CD8-positive, alpha-beta memory T cell (primary cell): ENCODE measurements at regions not wholly inside any gene's neighbourhood (a gene's known extent, or its start where the extent isn't known, plus 50 kb on each side); places are given as distances from the start of the nearest gene placed in this dataset.

Experiments
- CTCF ChIA-PET: fragments of 350-600 bp; sonication (Branson Sonifier 250); formaldehyde crosslinking; loops from one replicate; lab custom pipeline; 2021; ENCODE audit warnings: antibody characterized with exemption; lab: Charles Lee
- POLR2A ChIA-PET: fragments of 350-600 bp; sonication (Branson Sonifier 250); formaldehyde crosslinking; loops from one replicate; lab custom pipeline; 2021; ENCODE audit warnings: antibody characterized with exemption; lab: Charles Lee
- DNase-seq, 5 donors: peaks; one replicate each; pipeline versions ENCODE4 v3.0.0 to v3.0.0-alpha.2; 2020 to 2022; ENCODE audit warnings: mixed read lengths in 1 of 5
- H3K27ac ChIP-seq: one replicate; pipeline ENCODE4 v1.7.0; 2013; ENCODE audit warnings: low read depth, mild to moderate bottlenecking, low read length, moderate library complexity
- H3K27me3 ChIP-seq: 2 replicates; pipeline ENCODE4 v1.7.0; 2013; ENCODE audit warnings: low read length, mild to moderate bottlenecking; ENCODE audit not compliant: insufficient read depth, poor library complexity, severe bottlenecking
- H3K36me3 ChIP-seq: 2 replicates; pipeline ENCODE4 v1.7.0; 2013; ENCODE audit warnings: mild to moderate bottlenecking, low read length, moderate library complexity; ENCODE audit not compliant: insufficient read depth
- H3K4me1 ChIP-seq: 2 replicates; pipeline ENCODE4 v1.7.0; 2013; ENCODE audit warnings: mild to moderate bottlenecking, low read length, moderate library complexity; ENCODE audit not compliant: insufficient read depth
- H3K4me3 ChIP-seq: 2 replicates; pipeline ENCODE4 v1.7.0; 2013; ENCODE audit warnings: mild to moderate bottlenecking, low read length
- H3K9me3 ChIP-seq: 2 replicates; pipeline ENCODE4 v1.7.0; 2013; ENCODE audit warnings: mild to moderate bottlenecking, low read length
- H3K27ac Mint-ChIP-seq, 8 donors: one replicate each; pipeline ENCODE4 v1.8.0; 2020 to 2021; ENCODE audit warnings: mixed read lengths in 8 of 8, mild to moderate bottlenecking in 6 of 8, inconsistent platforms in 3 of 8, moderate library complexity in 3 of 8
- H3K27me3 Mint-ChIP-seq, 2 donors: one replicate each; pipeline ENCODE4 v1.8.0; 2020 to 2021; ENCODE audit warnings: mixed read lengths in 2 of 2, mild to moderate bottlenecking in 1 of 2, moderate library complexity in 1 of 2
- H3K36me3 Mint-ChIP-seq, 3 donors: one replicate each; pipeline ENCODE4 v1.8.0; 2020 to 2021; ENCODE audit warnings: mixed read lengths in 3 of 3, inconsistent platforms in 1 of 3, mild to moderate bottlenecking in 1 of 3
- H3K4me1 Mint-ChIP-seq, 3 donors: one replicate each; pipeline ENCODE4 v1.8.0; 2020 to 2021; ENCODE audit warnings: mixed read lengths in 3 of 3, inconsistent platforms in 1 of 3, mild to moderate bottlenecking in 1 of 3
- H3K4me3 Mint-ChIP-seq, 7 donors: one replicate each; pipeline ENCODE4 v1.8.0; 2020 to 2021; ENCODE audit warnings: mixed read lengths in 7 of 7, mild to moderate bottlenecking in 6 of 7, moderate library complexity in 4 of 7, inconsistent platforms in 2 of 7
- H3K9me3 Mint-ChIP-seq, 5 donors: one replicate each; pipeline ENCODE4 v1.8.0; 2020 to 2022; ENCODE audit warnings: mixed read lengths in 5 of 5, mild to moderate bottlenecking in 3 of 5, moderate library complexity in 2 of 5, inconsistent platforms in 1 of 5

DNA sequence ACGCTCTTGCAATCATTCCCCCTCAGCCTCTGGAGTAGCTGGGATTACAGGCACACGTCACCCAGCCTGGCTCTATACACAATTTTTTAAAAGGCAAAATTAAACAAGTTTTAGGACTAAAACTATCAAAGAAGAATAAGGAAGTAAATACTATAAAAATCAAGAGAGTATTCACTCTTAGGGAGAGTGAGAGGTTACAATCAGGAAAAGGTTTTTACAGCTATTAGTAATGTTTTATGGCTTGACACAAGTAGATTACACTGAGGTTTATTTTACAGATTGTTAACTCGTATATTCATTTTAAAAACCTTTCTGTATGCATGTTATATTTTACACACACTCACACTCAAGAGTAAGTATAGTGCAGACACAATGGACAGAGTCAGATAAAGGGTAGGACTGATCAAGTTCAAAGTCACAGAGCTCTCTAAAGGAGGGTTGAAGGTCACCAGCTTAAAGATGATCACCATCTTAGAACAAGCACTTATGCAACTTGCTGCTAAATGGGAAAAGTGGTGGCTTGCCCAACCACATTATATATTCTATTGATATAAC lies 77.9 kb upstream of the MAN1A2 start:
- no peak overlapping the region for H3K27ac Mint-ChIP-seq
- no peak for DNase-seq
- H3K9me3 Mint-ChIP-seq = no peaks in the 10 kb centered on the region
- no peak overlapping the region for H3K4me3 ChIP-seq
- H3K27me3 ChIP-seq = no peaks in the 10 kb centered on the region
- no peak overlapping the region for H3K27ac ChIP-seq
- peaks cover 3 to 17% of the 10 kb centered on the region in 2 donors for H3K27me3 Mint-ChIP-seq
- no peaks in the 10 kb centered on the region for H3K36me3 Mint-ChIP-seq
- no peaks in the 10 kb centered on the region for H3K9me3 ChIP-seq
- no peaks in the 10 kb centered on the region for H3K4me1 Mint-ChIP-seq
- no peak overlapping the region for H3K4me3 Mint-ChIP-seq
- no peaks in the 10 kb centered on the region for H3K4me1 ChIP-seq
- H3K36me3 ChIP-seq = no peaks in the 10 kb centered on the region
- CTCF ChIA-PET = no interaction called here
- POLR2A ChIA-PET = no interaction called here

DNA sequence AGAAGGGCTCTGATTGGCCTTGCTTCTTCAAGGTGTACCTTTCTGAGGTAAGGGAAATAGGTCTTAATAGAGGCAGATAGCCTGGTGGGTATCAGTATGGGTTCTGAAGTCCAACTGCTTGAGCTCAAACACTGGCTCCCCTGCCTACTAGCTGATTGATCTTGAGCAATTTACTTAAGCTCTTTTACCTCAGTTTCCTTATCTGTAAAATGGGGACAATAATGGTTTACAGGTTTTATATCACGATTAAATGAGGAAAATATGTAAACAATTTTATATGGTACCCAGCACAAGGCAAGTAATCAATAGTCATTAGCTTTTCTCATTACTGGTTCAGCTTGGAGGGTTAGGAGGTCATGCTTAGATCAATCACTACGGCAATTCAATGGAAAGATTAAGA lies 75.8 kb upstream of the VTCN1 start:
- Mint-ChIP-seq H3K9me3 (no peaks in the 10 kb centered on the region), H3K27me3 (peaks cover 2 to 17% of the 10 kb centered on the region in 2 donors), H3K36me3 (no peaks in the 10 kb centered on the region), H3K27ac (no peak overlapping the region), H3K4me3 (no peak overlapping the region), H3K4me1 (no peaks in the 10 kb centered on the region)
- ChIA-PET CTCF (interaction anchor here (1.3 kb wide), 1 partner anchor 9 kb away, joined by 4 read pairs; no protein-coding TSS in a partner anchor), POLR2A (no interaction called here)
- Histone ChIP-seq H3K36me3 (no peaks in the 10 kb centered on the region), H3K27ac (no peak overlapping the region), H3K9me3 (no peaks in the 10 kb centered on the region), H3K27me3 (no peaks in the 10 kb centered on the region), H3K4me1 (no peaks in the 10 kb centered on the region), H3K4me3 (no peak overlapping the region)
- no peak for DNase-seq

DNA sequence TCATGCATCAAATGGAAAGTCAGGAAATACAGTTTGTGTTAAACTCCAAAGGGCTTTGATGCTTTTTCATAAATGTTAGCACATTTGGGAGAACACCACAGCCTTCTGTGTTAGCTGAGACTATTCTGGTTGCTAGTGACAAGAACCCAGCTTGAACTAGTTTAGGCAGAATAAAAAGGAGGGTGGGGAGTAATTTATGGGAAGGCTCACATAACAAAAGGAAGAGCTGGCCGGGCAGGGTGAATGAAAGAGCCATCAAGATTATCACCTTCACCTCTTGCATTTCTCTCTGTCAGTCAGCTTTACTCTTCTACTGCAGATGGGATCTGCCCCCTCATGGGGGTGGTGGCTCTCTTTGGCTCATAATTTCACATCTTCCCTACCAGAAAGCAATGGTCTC lies 75.4 kb upstream of the VTCN1 start:
- H3K27ac Mint-ChIP-seq = no peak overlapping the region
- CTCF ChIA-PET = interaction anchor here (1.3 kb wide), 1 partner anchor 8 kb away, joined by 4 read pairs; no protein-coding TSS in a partner anchor
- Histone ChIP-seq H3K36me3 (no peaks in the 10 kb centered on the region), H3K4me1 (no peaks in the 10 kb centered on the region), H3K27me3 (no peaks in the 10 kb centered on the region), H3K4me3 (no peak overlapping the region), H3K27ac (no peak overlapping the region), H3K9me3 (no peaks in the 10 kb centered on the region)
- no peak overlapping the region for H3K4me3 Mint-ChIP-seq
- H3K36me3 Mint-ChIP-seq = no peaks in the 10 kb centered on the region
- no peak for DNase-seq
- H3K4me1 Mint-ChIP-seq = no peaks in the 10 kb centered on the region
- peaks cover 2 to 17% of the 10 kb centered on the region in 2 donors for H3K27me3 Mint-ChIP-seq
- POLR2A ChIA-PET = no interaction called here
- H3K9me3 Mint-ChIP-seq = no peaks in the 10 kb centered on the region

DNA sequence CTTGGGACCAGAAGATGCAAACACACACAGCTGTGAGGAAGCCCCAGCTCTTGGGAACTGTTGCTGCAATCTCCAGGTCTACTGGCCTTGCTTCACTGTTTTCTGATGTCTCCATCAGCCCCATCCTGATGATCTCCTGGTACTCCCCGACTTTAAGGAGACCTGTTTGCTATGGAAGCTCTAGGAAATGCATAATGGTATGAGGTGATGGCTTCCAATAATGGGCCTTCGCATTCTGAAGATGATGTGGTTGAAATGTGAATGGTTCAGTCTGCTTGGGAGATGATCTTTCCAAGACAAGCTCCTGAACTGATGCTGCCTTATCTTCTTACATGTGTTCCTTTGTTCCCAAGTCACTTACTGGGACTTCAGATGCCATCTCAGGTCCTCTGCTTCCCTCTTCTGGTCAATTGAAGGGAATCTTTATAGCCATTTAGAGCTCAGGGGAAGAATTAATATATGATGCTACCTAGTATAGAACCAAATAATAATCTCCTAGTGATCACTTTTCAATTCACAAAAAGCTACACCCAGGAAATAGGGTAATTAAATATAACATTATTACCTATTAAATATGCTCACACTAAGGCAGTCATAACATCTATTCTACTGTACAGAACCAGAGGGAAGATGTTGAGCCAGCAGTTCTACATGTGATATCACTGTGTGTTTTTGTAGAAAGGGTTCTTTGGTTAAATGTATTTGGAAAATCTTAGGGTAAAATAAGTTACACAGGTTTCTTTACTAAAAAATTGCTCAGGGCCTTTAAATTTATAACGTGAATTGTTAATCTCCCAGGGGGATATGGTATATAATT lies 73.9 kb upstream of the VTCN1 start:
- POLR2A ChIA-PET = no interaction called here
- H3K27ac Mint-ChIP-seq = no peak overlapping the region
- no peak for DNase-seq

DNA sequence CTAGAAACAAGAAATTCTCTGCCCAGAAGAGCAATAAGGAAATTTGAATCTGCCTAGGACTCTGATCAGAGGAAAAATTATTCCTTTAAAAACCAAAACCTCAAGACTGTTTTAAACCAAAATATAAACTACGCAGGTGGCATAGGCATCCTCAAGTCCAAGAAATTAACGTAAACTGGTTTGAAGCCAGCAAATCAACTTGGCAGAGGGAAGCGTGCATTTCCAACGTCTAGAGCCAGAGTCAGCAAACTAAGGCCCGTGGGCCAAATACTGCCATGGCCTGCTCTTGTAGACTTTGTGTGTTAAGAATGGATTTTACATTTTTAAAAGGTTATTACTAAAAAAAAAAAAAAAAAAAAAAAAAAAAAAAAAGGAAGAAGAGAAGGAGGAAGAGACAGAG lies 67.8 kb upstream of the VTCN1 start:
- Histone ChIP-seq H3K27me3 (no peaks in the 10 kb centered on the region), H3K4me3 (no peak overlapping the region), H3K27ac (no peak overlapping the region), H3K36me3 (no peaks in the 10 kb centered on the region), H3K4me1 (no peaks in the 10 kb centered on the region), H3K9me3 (no peaks in the 10 kb centered on the region)
- peaks cover 0 to 1% (median 0%) of the 10 kb centered on the region in 5 donors for H3K9me3 Mint-ChIP-seq
- ChIA-PET CTCF (interaction anchor here (1.6 kb wide), 1 partner anchor 8 kb away, joined by 4 read pairs; no protein-coding TSS in a partner anchor), POLR2A (no interaction called here)
- DNase-seq = no peak
- H3K27ac Mint-ChIP-seq = no peak overlapping the region
- peaks cover 0 to 1% (median under 1%) of the 10 kb centered on the region in 3 donors for H3K36me3 Mint-ChIP-seq
- peaks cover 0 to 15% of the 10 kb centered on the region in 2 donors for H3K27me3 Mint-ChIP-seq
- H3K4me3 Mint-ChIP-seq = no peak overlapping the region
- no peaks in the 10 kb centered on the region for H3K4me1 Mint-ChIP-seq

More for the DNA sequence above, 73.9 kb upstream of the VTCN1 start:
- Histone ChIP-seq H3K27ac (no peak overlapping the region), H3K4me1 (no peaks in the 10 kb centered on the region), H3K4me3 (no peak overlapping the region), H3K36me3 (no peaks in the 10 kb centered on the region), H3K9me3 (no peaks in the 10 kb centered on the region), H3K27me3 (no peaks in the 10 kb centered on the region)
- Mint-ChIP-seq H3K36me3 (no peaks in the 10 kb centered on the region), H3K4me3 (no peak overlapping the region), H3K4me1 (no peaks in the 10 kb centered on the region), H3K27me3 (peaks cover 2 to 14% of the 10 kb centered on the region in 2 donors), H3K9me3 (no peaks in the 10 kb centered on the region)
- CTCF ChIA-PET = no interaction called here

DNA sequence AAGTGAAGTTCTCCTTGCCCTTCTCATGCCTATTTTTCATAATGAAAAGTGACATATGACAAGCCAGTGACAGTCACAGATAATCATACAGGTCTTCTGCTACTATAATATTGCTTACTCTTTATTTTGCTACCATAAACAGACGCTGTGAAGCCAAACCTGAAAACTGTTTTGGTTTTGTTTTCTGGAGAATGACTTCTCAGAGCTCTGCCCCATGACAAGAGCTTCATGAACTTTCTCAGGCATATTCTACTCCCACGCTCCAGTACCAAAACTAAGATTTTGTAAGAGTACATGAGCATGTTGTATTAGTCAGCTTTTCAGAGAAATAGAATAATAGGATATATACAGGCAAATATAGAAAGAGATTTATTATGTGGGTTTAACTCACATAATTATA lies 64.3 kb upstream of the VTCN1 start:
- Mint-ChIP-seq H3K4me3 (no peak overlapping the region), H3K36me3 (peaks cover 0 to 7% (median 2%) of the 10 kb centered on the region in 3 donors), H3K9me3 (peaks cover 0 to 6% (median 0%) of the 10 kb centered on the region in 5 donors), H3K27me3 (peaks cover 0 to 19% of the 10 kb centered on the region in 2 donors), H3K27ac (no peak overlapping the region), H3K4me1 (no peaks in the 10 kb centered on the region)
- Histone ChIP-seq H3K4me1 (no peaks in the 10 kb centered on the region), H3K36me3 (no peaks in the 10 kb centered on the region), H3K27me3 (no peaks in the 10 kb centered on the region), H3K27ac (no peak overlapping the region), H3K4me3 (no peak overlapping the region), H3K9me3 (no peaks in the 10 kb centered on the region)
- no peak for DNase-seq
- CTCF ChIA-PET = no interaction called here
- POLR2A ChIA-PET = no interaction called here

DNA sequence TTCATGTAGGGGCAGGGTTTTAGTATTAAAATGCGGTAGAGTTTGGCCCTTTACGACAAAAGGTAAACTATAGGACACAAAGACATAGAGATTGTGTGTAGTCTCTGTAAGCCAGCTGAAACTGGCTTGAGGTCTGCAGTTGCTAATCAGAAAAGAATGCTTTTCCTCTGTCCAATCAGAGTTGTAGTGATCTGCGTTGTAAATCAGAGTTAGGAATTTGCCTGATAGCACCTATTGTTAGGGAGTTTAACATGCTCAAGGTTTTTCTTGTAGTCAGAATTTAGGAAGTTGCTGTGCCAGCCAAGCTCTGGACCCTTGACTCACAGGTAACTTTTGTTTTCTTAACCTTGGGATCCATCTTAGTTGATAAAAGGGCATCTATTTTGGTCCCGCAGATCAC lies 61.2 kb upstream of the VTCN1 start:
- Mint-ChIP-seq H3K27ac (no peak overlapping the region), H3K27me3 (peaks cover 3 to 19% of the 10 kb centered on the region in 2 donors), H3K36me3 (peaks cover 0 to 7% (median 2%) of the 10 kb centered on the region in 3 donors), H3K9me3 (peaks cover 0 to 6% (median 0%) of the 10 kb centered on the region in 5 donors), H3K4me1 (no peaks in the 10 kb centered on the region), H3K4me3 (no peak overlapping the region)
- H3K27me3 ChIP-seq = no peaks in the 10 kb centered on the region
- no peak for DNase-seq
- no peaks in the 10 kb centered on the region for H3K4me1 ChIP-seq
- no peak overlapping the region for H3K4me3 ChIP-seq
- no peaks in the 10 kb centered on the region for H3K36me3 ChIP-seq
- no peak overlapping the region for H3K27ac ChIP-seq
- ChIA-PET CTCF (no interaction called here), POLR2A (no interaction called here)
- H3K9me3 ChIP-seq = no peaks in the 10 kb centered on the region

DNA sequence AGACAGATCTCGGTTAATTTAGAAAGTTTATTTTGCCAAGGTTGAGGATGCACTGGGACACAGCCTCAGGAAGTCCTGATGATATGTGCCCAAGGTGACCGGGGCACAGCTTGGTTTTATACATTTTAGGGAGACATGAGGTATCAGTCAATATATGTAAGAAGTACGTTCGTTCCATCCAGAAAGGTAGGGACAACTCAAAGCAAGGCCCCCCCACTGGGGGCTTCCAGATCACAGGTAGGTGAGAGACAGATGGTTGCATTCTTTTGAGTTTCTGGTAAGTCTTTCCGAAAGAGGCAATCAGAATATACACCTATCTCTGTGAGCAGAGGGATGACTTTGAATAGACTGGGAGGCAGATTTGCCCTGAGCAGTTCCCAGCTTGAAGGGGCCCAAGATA lies 60.4 kb upstream of the VTCN1 start:
- H3K36me3 Mint-ChIP-seq = peaks cover 0 to 7% (median 2%) of the 10 kb centered on the region in 3 donors
- POLR2A ChIA-PET = no interaction called here
- no peak for DNase-seq
- H3K4me3 Mint-ChIP-seq = no peak overlapping the region
- Histone ChIP-seq H3K4me3 (no peak overlapping the region), H3K9me3 (no peaks in the 10 kb centered on the region), H3K36me3 (no peaks in the 10 kb centered on the region), H3K4me1 (no peaks in the 10 kb centered on the region), H3K27ac (no peak overlapping the region), H3K27me3 (no peaks in the 10 kb centered on the region)
- CTCF ChIA-PET = no interaction called here
- H3K27ac Mint-ChIP-seq = no peak overlapping the region
- peaks cover 3 to 18% of the 10 kb centered on the region in 2 donors for H3K27me3 Mint-ChIP-seq
- H3K9me3 Mint-ChIP-seq = peaks cover 0 to 6% (median 0%) of the 10 kb centered on the region in 5 donors
- H3K4me1 Mint-ChIP-seq = no peaks in the 10 kb centered on the region
